Dendritic cell treated with granulocyte-macrophage colony-stimulating factor and Interleukin-4, amounts not matched to agents 40 ng/mL and 50 ng/mL, for 4 days (primary cell): ENCODE measurements at regions not wholly inside any gene's neighbourhood (a gene's known extent, or its start where the extent isn't known, plus 50 kb on each side); places are given as distances from the start of the nearest gene placed in this dataset.

Experiments used
- H3K27ac Mint-ChIP-seq: one replicate; pipeline ENCODE4 v1.8.0; 2022; ENCODE audit warnings: mild to moderate bottlenecking, mixed read lengths
- H3K27me3 Mint-ChIP-seq: one replicate; pipeline ENCODE4 v1.8.0; 2022; ENCODE audit warnings: mild to moderate bottlenecking, mixed read lengths
- H3K36me3 Mint-ChIP-seq: one replicate; pipeline ENCODE4 v1.8.0; 2022; ENCODE audit warnings: low read depth, mixed read lengths
- H3K4me1 Mint-ChIP-seq: one replicate; pipeline ENCODE4 v1.8.0; 2022; ENCODE audit warnings: low read depth, mixed read lengths
- H3K4me3 Mint-ChIP-seq: one replicate; pipeline ENCODE4 v1.8.0; 2022; ENCODE audit warnings: mild to moderate bottlenecking, moderate library complexity, mixed read lengths
- H3K9me3 Mint-ChIP-seq: one replicate; pipeline ENCODE4 v1.8.0; 2022; ENCODE audit warnings: mixed read lengths
- intact Hi-C: fragments of 100-400 bp; cut with micrococcal nuclease; formaldehyde crosslinking; loops from one replicate; pipeline ENCODE4 v1.15.0; 2022

GRCh38 chr15:89393056-89393455 lies 58.4 kb upstream of the POLG start:
- H3K4me1 Mint-ChIP-seq: peaks cover 44% of the 10 kb centered on the region
- peaks cover 36% of the 10 kb centered on the region for H3K27me3 Mint-ChIP-seq
- intact Hi-C loops: no loop called here

GRCh38 chr15:89391685-89392257 lies 57.1 kb upstream of the POLG start:
- H3K4me3 Mint-ChIP-seq: no peak overlapping the region
- no peaks in the 10 kb centered on the region for H3K9me3 Mint-ChIP-seq
- peaks cover 41% of the 10 kb centered on the region for H3K4me1 Mint-ChIP-seq
- H3K27me3 Mint-ChIP-seq: peaks cover 32% of the 10 kb centered on the region
- intact Hi-C loops: no loop called here
- H3K36me3 Mint-ChIP-seq: no peaks in the 10 kb centered on the region
- H3K27ac Mint-ChIP-seq: no peak overlapping the region

More at GRCh38 chr15:89393056-89393455, 58.4 kb upstream of the POLG start:
- no peaks in the 10 kb centered on the region for H3K9me3 Mint-ChIP-seq
- H3K27ac Mint-ChIP-seq: no peak overlapping the region
- no peaks in the 10 kb centered on the region for H3K36me3 Mint-ChIP-seq
- no peak overlapping the region for H3K4me3 Mint-ChIP-seq

GRCh38 chr15:89389841-89390603 lies 55.4 kb upstream of the POLG start:
- Mint-ChIP-seq H3K27ac (no peak overlapping the region), H3K4me3 (no peak overlapping the region), H3K9me3 (no peaks in the 10 kb centered on the region), H3K4me1 (peaks cover 33% of the 10 kb centered on the region), H3K27me3 (peaks cover 24% of the 10 kb centered on the region), H3K36me3 (no peaks in the 10 kb centered on the region)
- intact Hi-C loops: no loop called here

- H3K9me3 Mint-ChIP-seq: no peaks in the 10 kb centered on the region
Measured at GRCh38 chr15:89387140-89387903, 52.7 kb upstream of the POLG start.

GRCh38 chr15:89385596-89386331 lies 51.1 kb upstream of the POLG start:
- intact Hi-C loops: no loop called here
- peaks cover 19% of the 10 kb centered on the region for H3K4me1 Mint-ChIP-seq
- no peak overlapping the region for H3K4me3 Mint-ChIP-seq
- H3K9me3 Mint-ChIP-seq: no peaks in the 10 kb centered on the region
- no peak overlapping the region for H3K27ac Mint-ChIP-seq
- H3K27me3 Mint-ChIP-seq: peaks cover 18% of the 10 kb centered on the region
- H3K36me3 Mint-ChIP-seq: no peaks in the 10 kb centered on the region

More at GRCh38 chr15:89387140-89387903, 52.7 kb upstream of the POLG start:
- intact Hi-C loops: no loop called here
- Mint-ChIP-seq H3K4me1 (peaks cover 19% of the 10 kb centered on the region), H3K36me3 (no peaks in the 10 kb centered on the region), H3K27ac (no peak overlapping the region), H3K27me3 (peaks cover 11% of the 10 kb centered on the region), H3K4me3 (no peak overlapping the region)
